ENCODE measurements at regions not wholly inside any gene's neighbourhood (a gene's known extent, or its start where the extent isn't known, plus 50 kb on each side); places are given as distances from the start of the nearest gene placed in this dataset.

DNA sequence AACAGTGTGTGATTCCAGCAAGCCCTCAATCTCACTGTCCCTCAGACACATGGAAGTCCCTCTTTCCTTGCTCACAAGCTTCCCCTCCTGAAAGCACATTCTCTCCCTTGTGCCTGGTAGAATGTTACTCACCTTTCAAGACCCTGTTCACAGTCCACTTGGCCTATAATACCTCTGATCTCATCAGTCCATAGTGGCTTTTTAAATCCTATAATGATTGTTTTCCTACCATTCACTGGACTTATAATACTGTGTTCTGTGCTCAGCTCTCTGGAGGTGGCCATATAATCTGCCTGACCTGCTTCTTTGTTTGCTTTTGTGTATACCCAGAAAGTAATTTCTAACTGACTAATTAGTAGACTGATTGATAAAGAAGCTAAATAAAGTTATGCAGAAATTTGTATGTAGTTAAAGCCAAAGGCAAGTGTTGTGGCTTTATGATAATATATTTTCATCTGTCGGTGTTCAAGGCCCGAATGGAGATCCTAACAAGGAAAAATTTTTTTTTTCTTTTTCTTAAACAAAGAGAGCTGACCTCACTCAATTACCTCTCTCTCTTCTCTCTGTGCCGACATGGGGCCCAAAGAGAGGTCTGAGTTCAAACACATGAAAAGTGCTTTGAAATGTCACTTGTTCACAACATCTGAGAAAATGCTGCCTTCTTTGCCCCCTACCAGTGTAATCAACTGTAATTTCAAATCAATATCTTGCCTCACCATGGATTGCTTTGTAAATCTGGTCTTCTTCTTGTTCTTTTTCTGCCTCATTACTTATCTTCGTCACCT lies 1033.0 kb upstream of the PIK3C3 start:
- DNase-seq (ENCODE audit: low read depth): no peak
- Histone ChIP-seq H3K4me3 (ENCODE audit: low read depth, low read length) (no peak overlapping the region), H3K27me3 (ENCODE audit: control insufficient read depth, insufficient read depth, low read length) (no peaks in the 10 kb centered on the region), H3K36me3 (ENCODE audit: control insufficient read depth, insufficient read depth, low read length) (no peaks in the 10 kb centered on the region)
- no peak for TF ChIP-seq CTCF (IDR thresholded peaks at IDR 0.05; ENCODE audit: insufficient read depth, low read length, poor library complexity, severe bottlenecking)

- TF ChIP-seq CTCF (IDR thresholded peaks at IDR 0.05; ENCODE audit: insufficient read depth, low read length, poor library complexity, severe bottlenecking): no peak
- no peak for DNase-seq (ENCODE audit: low read depth)
- Histone ChIP-seq H3K27me3 (ENCODE audit: control insufficient read depth, insufficient read depth, low read length) (no peaks in the 10 kb centered on the region), H3K36me3 (ENCODE audit: control insufficient read depth, insufficient read depth, low read length) (no peaks in the 10 kb centered on the region), H3K4me3 (ENCODE audit: low read depth, low read length) (no peak overlapping the region)
Observed at GRCh38 chr18:40917056-40917455, 1038.0 kb upstream of the PIK3C3 start.

GRCh38 chr18:40915724-40916123 lies 1039.3 kb upstream of the PIK3C3 start:
- no peaks in the 10 kb centered on the region for H3K27me3 ChIP-seq (ENCODE audit: control insufficient read depth, insufficient read depth, low read length)
- no peak for TF ChIP-seq CTCF (IDR thresholded peaks at IDR 0.05; ENCODE audit: insufficient read depth, low read length, poor library complexity, severe bottlenecking)
- DNase-seq (ENCODE audit: low read depth): no peak
- H3K4me3 ChIP-seq (ENCODE audit: low read depth, low read length): no peak overlapping the region
- H3K36me3 ChIP-seq (ENCODE audit: control insufficient read depth, insufficient read depth, low read length): no peaks in the 10 kb centered on the region

GRCh38 chr18:40911582-40912254 lies 1043.3 kb upstream of the PIK3C3 start:
- H3K4me3 ChIP-seq (ENCODE audit: low read depth, low read length): no peak overlapping the region
- H3K27me3 ChIP-seq (ENCODE audit: control insufficient read depth, insufficient read depth, low read length): no peaks in the 10 kb centered on the region
- TF ChIP-seq CTCF (IDR thresholded peaks at IDR 0.05; ENCODE audit: insufficient read depth, low read length, poor library complexity, severe bottlenecking): no peak
- DNase-seq (ENCODE audit: low read depth): no peak
- no peaks in the 10 kb centered on the region for H3K36me3 ChIP-seq (ENCODE audit: control insufficient read depth, insufficient read depth, low read length)

- H3K36me3 ChIP-seq (ENCODE audit: control insufficient read depth, insufficient read depth, low read length): no peaks in the 10 kb centered on the region
- no peaks in the 10 kb centered on the region for H3K27me3 ChIP-seq (ENCODE audit: control insufficient read depth, insufficient read depth, low read length)
- no peak overlapping the region for H3K4me3 ChIP-seq (ENCODE audit: low read depth, low read length)
- no peak for DNase-seq (ENCODE audit: low read depth)
- no peak for TF ChIP-seq CTCF (IDR thresholded peaks at IDR 0.05; ENCODE audit: insufficient read depth, low read length, poor library complexity, severe bottlenecking)
Observed at GRCh38 chr18:40911041-40911440, 1044.0 kb upstream of the PIK3C3 start.

Data from kidney epithelial cell (primary cell).